SK-N-MC (cell line): ENCODE measurements at regions not wholly inside any gene's neighbourhood (a gene's known extent, or its start where the extent isn't known, plus 50 kb on each side); places are given as distances from the start of the nearest gene placed in this dataset.

Experiments used
- DNase-seq: peaks from one replicate; pipeline ENCODE4 v3.0.0-alpha.2; 2011; ENCODE audit warnings: low read depth, low spot score
- H3K27ac ChIP-seq: fragments of 200-600 bp; sonication (generic); 2 replicates; pipeline ENCODE4 v1.5.1; 2016; ENCODE audit warnings: mixed run types
- H3K36me3 ChIP-seq: fragments of 200-600 bp; sonication (generic); 2 replicates; pipeline ENCODE4 v1.6.1; 2017; ENCODE audit warnings: antibody characterized with exemption, low read length, mixed read lengths; ENCODE audit not compliant: insufficient read depth
- H3K4me3 ChIP-seq: fragments of 200-600 bp; sonication (generic); 2 replicates; pipeline ENCODE4 v1.5.1; 2016
- H3K9ac ChIP-seq: fragments of 200-600 bp; sonication (generic); 2 replicates; pipeline ENCODE4 v1.8.0; 2017; ENCODE audit warnings: mixed run types, mixed read lengths; ENCODE audit not compliant: insufficient read length
- H3K9me3 ChIP-seq: fragments of 200-600 bp; sonication (generic); 2 replicates; pipeline ENCODE4 v1.6.1; 2017; ENCODE audit warnings: low read depth, mild to moderate bottlenecking, antibody characterized with exemption, low read length, moderate library complexity, mixed read lengths
- EZH2 ChIP-seq: fragments of 200-600 bp; sonication (generic); IDR thresholded peaks from one replicate; pipeline ENCODE4 v1.6.1; 2017; ENCODE audit warnings: antibody characterized with exemption
- FOXP2 ChIP-seq: optimal IDR thresholded peaks from 2 replicates; pipeline ENCODE3; 2011; ENCODE audit warnings: mild to moderate bottlenecking, moderate library complexity; ENCODE audit not compliant: insufficient read depth; ENCODE audit errors: extremely low read length, control extremely low read depth
- POLR2AphosphoS5 ChIP-seq: IDR thresholded peaks from 2 replicates; pipeline ENCODE4 v1.6.1; 2012; ENCODE audit warnings: mild to moderate bottlenecking, low read depth, low read length, borderline replicate concordance

- Histone ChIP-seq H3K9me3 (no peaks in the 10 kb centered on the region), H3K4me3 (peak overlapping the region; percentile 52), H3K27ac (peak overlapping the region; percentile 52), H3K9ac (no peak overlapping the region), H3K36me3 (no peaks in the 10 kb centered on the region)
- DNase-seq = peak; percentile 72
- TF ChIP-seq EZH2 = no peak
- peak; percentile 55; the same call in 1 of the 2 replicates for TF ChIP-seq POLR2AphosphoS5
- no peak for TF ChIP-seq FOXP2
These were observed 264.6 kb downstream of the SNCA start for GRCh38 chr4:89572224-89572858.

DNA sequence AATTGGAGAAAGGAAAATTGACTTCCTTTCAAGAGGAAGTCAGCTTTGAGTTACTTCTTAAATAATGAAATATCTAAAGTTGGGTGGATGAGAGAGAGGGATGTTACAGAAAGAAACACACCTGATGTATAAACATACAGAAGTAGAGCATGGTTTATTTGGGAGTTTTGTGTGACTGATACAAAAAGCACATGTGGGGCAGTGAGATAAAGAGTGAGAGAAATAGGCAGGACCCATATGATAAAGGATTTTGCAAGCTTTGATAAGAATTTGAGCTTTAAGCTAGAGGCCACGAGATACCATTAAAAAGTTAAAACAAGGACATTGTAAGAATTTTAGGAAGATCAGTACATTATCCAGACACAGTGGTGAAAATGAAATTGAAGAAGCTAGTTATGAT, 263.3 kb upstream of the GPRIN3 start:
- Histone ChIP-seq H3K4me3 (no peak overlapping the region), H3K27ac (no peak overlapping the region), H3K36me3 (no peaks in the 10 kb centered on the region), H3K9me3 (no peaks in the 10 kb centered on the region), H3K9ac (no peak overlapping the region)
- DNase-seq = no peak
- TF ChIP-seq FOXP2 = no peak
- no peak for TF ChIP-seq EZH2
- TF ChIP-seq POLR2AphosphoS5 = no peak

DNA sequence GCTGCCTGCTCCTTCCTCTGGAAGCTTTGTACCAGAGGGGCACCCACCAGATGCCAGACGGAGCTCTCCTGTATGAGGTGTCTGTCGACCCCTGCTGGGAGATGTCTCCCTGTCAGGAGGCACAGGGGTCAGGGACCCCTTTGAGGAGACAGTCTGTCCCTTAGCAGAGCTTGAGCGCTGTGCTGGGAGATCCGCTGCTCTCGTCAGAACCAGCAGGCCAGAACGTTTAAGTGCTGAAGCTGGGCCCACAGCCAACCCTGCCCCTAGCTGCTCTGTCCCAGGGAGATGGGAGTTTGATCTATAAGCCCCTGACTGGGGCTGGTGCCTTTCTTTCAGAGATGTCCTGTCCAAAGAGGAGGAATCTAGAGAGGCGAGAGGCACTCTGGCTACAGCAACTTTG, 260.3 kb upstream of the GPRIN3 start:
- DNase-seq = no peak
- no peak for TF ChIP-seq POLR2AphosphoS5
- TF ChIP-seq FOXP2 = no peak
- TF ChIP-seq EZH2 = no peak
- no peak overlapping the region for H3K9ac ChIP-seq

GRCh38 chr4:89563431-89563830, 255.8 kb upstream of the GPRIN3 start:
- TF ChIP-seq POLR2AphosphoS5 (no peak), EZH2 (no peak), FOXP2 (no peak)
- no peak overlapping the region for H3K27ac ChIP-seq
- no peak for DNase-seq
- no peaks in the 10 kb centered on the region for H3K9me3 ChIP-seq
- H3K36me3 ChIP-seq = no peaks in the 10 kb centered on the region
- no peak overlapping the region for H3K9ac ChIP-seq
- no peak overlapping the region for H3K4me3 ChIP-seq

More for the DNA sequence above, 260.3 kb upstream of the GPRIN3 start:
- H3K4me3 ChIP-seq = no peak overlapping the region
- H3K36me3 ChIP-seq = no peaks in the 10 kb centered on the region
- no peak overlapping the region for H3K27ac ChIP-seq
- no peaks in the 10 kb centered on the region for H3K9me3 ChIP-seq

GRCh38 chr4:89562746-89563145, 255.1 kb upstream of the GPRIN3 start:
- no peaks in the 10 kb centered on the region for H3K36me3 ChIP-seq
- no peaks in the 10 kb centered on the region for H3K9me3 ChIP-seq
- no peak overlapping the region for H3K27ac ChIP-seq
- no peak for TF ChIP-seq EZH2
- no peak for TF ChIP-seq FOXP2
- no peak for TF ChIP-seq POLR2AphosphoS5
- no peak overlapping the region for H3K4me3 ChIP-seq
- H3K9ac ChIP-seq = no peak overlapping the region
- no peak for DNase-seq

GRCh38 chr4:89561048-89561447, 253.4 kb upstream of the GPRIN3 start:
- Histone ChIP-seq H3K36me3 (no peaks in the 10 kb centered on the region), H3K4me3 (no peak overlapping the region), H3K9me3 (no peaks in the 10 kb centered on the region), H3K9ac (no peak overlapping the region), H3K27ac (no peak overlapping the region)
- DNase-seq = no peak
- TF ChIP-seq FOXP2 (no peak), EZH2 (no peak), POLR2AphosphoS5 (no peak)

GRCh38 chr4:89558147-89558546, 250.5 kb upstream of the GPRIN3 start:
- H3K9ac ChIP-seq = no peak overlapping the region
- no peaks in the 10 kb centered on the region for H3K36me3 ChIP-seq
- TF ChIP-seq POLR2AphosphoS5 (no peak), FOXP2 (no peak), EZH2 (no peak)
- no peak for DNase-seq
- no peak overlapping the region for H3K27ac ChIP-seq
- no peaks in the 10 kb centered on the region for H3K9me3 ChIP-seq
- H3K4me3 ChIP-seq = no peak overlapping the region

GRCh38 chr4:89556601-89557305, 249.2 kb upstream of the GPRIN3 start:
- Histone ChIP-seq H3K27ac (no peak overlapping the region), H3K4me3 (no peak overlapping the region), H3K9ac (no peak overlapping the region), H3K36me3 (no peaks in the 10 kb centered on the region), H3K9me3 (no peaks in the 10 kb centered on the region)
- TF ChIP-seq POLR2AphosphoS5 (no peak), FOXP2 (no peak), EZH2 (no peak)
- no peak for DNase-seq
